GM23248 (cell line): ENCODE measurements at regions not wholly inside any gene's neighbourhood (a gene's known extent, or its start where the extent isn't known, plus 50 kb on each side); places are given as distances from the start of the nearest gene placed in this dataset.
A peak's percentile ranks its signal among the peaks of the same experiment; 100 is the strongest.

Experiments
- DNase-seq: peaks from one replicate; pipeline ENCODE4 v3.0.0-alpha.2; 2015
- H2AFZ ChIP-seq: fragments of 200-600 bp; sonication (generic); 2 replicates; pipeline ENCODE4 v1.6.1; 2016; ENCODE audit warnings: antibody characterized with exemption
- H3F3A ChIP-seq: fragments of 200-600 bp; sonication (generic); 2 replicates; pipeline ENCODE4 v1.6.1; 2016; ENCODE audit warnings: mild to moderate bottlenecking, antibody characterized with exemption, mixed run types; ENCODE audit not compliant: insufficient read depth
- H3K27ac ChIP-seq: fragments of 200-600 bp; sonication (generic); 2 replicates; pipeline ENCODE4 v1.5.1; 2016; ENCODE audit warnings: mild to moderate bottlenecking
- H3K27me3 ChIP-seq: fragments of 200-600 bp; sonication (generic); replicated peaks from 2 replicates; pipeline ENCODE4 v1.6.1; 2016; ENCODE audit warnings: mild to moderate bottlenecking; ENCODE audit not compliant: insufficient read depth
- H3K36me3 ChIP-seq: fragments of 200-600 bp; sonication (generic); 2 replicates; pipeline ENCODE4 v1.6.1; 2016; ENCODE audit warnings: low read depth, mild to moderate bottlenecking
- H3K4me1 ChIP-seq: fragments of 200-600 bp; sonication (generic); 2 replicates; pipeline ENCODE4 v1.6.1; 2016; ENCODE audit warnings: mild to moderate bottlenecking; ENCODE audit not compliant: insufficient read depth
- H3K4me2 ChIP-seq: fragments of 200-600 bp; sonication (generic); one replicate; pipeline ENCODE4 v1.6.1; 2016; ENCODE audit warnings: mild to moderate bottlenecking; ENCODE audit not compliant: unreplicated experiment
- H3K4me3 ChIP-seq: fragments of 200-600 bp; sonication (generic); 2 replicates; pipeline ENCODE4 v1.5.1; 2016; ENCODE audit warnings: mild to moderate bottlenecking
- H3K79me2 ChIP-seq: fragments of 200-600 bp; sonication (generic); 2 replicates; pipeline ENCODE4 v1.6.1; 2016; ENCODE audit warnings: mild to moderate bottlenecking; ENCODE audit not compliant: insufficient read depth
- H3K9ac ChIP-seq: fragments of 200-600 bp; sonication (generic); 2 replicates; pipeline ENCODE4 v1.6.1; 2016; ENCODE audit warnings: mild to moderate bottlenecking
- H3K9me2 ChIP-seq: fragments of 200-600 bp; sonication (generic); 2 replicates; pipeline ENCODE4 v1.6.1; 2016; ENCODE audit warnings: mixed run types, mild to moderate bottlenecking, moderate library complexity; ENCODE audit not compliant: insufficient read depth
- H3K9me3 ChIP-seq: fragments of 200-600 bp; sonication (generic); one replicate; pipeline ENCODE4 v1.6.1; 2017; ENCODE audit warnings: low read depth
- H4K20me1 ChIP-seq: fragments of 200-600 bp; sonication (generic); 2 replicates; pipeline ENCODE4 v1.6.0; 2016; ENCODE audit not compliant: insufficient read depth
- EZH2 ChIP-seq: fragments of 200-600 bp; sonication (generic); IDR thresholded peaks from 2 replicates; pipeline ENCODE4 v1.6.1; 2018; ENCODE audit warnings: antibody characterized with exemption, mild to moderate bottlenecking; ENCODE audit not compliant: insufficient read depth, poor library complexity, severe bottlenecking
- EZH2phosphoT487 ChIP-seq: fragments of 200-600 bp; sonication (generic); IDR thresholded peaks from 2 replicates; pipeline ENCODE4 v1.6.1; 2018; ENCODE audit warnings: antibody characterized with exemption, moderate library complexity, mild to moderate bottlenecking, low read depth; ENCODE audit not compliant: insufficient read depth
- WGBS, 2 experiments: methylation state at CpG; one replicate each; pipeline ENCODE4 v1.1.6; 2015 to 2017; ENCODE audit warnings: low lambda C conversion rate in 2 of 2, low coverage in 1 of 2; ENCODE audit errors: missing lambda C conversion rate in 2 of 2; 5-methylcytosine and 5-hydroxymethylcytosine counted together
- in situ Hi-C: fragments of 300-500 bp; cut with MboI; formaldehyde crosslinking; loops from 2 replicates; pipeline ENCODE4 v1.15.0; 2020

- Histone ChIP-seq H4K20me1 (no peaks in the 10 kb centered on the region), H3K4me1 (no peaks in the 10 kb centered on the region), H3K27ac (no peak overlapping the region), H3K27me3 (no peaks in the 10 kb centered on the region), H2AFZ (no peak overlapping the region), H3K9me2 (no peaks in the 10 kb centered on the region), H3K79me2 (no peaks in the 10 kb centered on the region), H3K9me3 (no peaks in the 10 kb centered on the region), H3K9ac (no peak overlapping the region), H3K36me3 (no peaks in the 10 kb centered on the region), H3F3A (no peaks in the 10 kb centered on the region), H3K4me2 (no peak overlapping the region), H3K4me3 (no peak overlapping the region)
- in situ Hi-C loops = no loop called here
- DNase-seq = no peak
- TF ChIP-seq EZH2 (no peak), EZH2phosphoT487 (no peak)
- WGBS, 2 experiments = 9 to 39% methylated on average over 1 of the region's 1 CpG
Observed at GRCh38 chr20:24129641-24130040, 141.1 kb upstream of the GGTLC1 start.

DNA sequence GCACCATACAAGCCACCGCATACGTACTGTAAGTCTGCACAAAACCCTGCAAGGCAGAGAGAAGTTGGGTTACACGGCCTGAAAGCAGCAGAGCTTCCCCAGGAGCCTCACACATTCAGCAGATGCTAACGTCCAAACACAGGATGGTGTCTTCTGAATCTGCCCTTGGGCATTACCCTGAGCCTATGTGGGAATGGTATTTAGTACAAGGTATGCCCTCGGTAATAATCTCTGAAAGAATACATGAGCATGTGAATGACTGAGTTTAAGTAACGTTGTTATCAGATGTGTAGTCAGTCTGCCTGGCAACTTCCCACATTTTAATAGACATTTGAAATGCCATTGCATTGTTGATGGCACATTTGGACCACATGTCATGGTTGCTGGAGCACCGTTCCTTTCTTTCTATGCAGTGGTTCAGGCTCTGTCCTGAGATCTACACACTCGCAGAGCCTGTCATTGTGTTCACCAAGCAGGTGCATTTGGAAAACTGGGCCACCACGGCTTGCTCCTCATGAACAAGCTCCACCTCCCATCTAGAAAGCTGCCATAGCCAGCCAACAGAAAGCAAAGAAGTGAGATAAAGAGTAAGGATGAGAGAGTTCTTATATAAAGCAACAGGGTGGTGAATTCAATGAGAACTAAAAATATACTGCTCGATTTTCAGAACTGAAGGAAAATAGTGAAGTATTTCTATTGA, 136.5 kb upstream of the GGTLC1 start:
- Histone ChIP-seq H3K9ac (no peak overlapping the region), H3K4me3 (no peak overlapping the region), H3K9me3 (no peaks in the 10 kb centered on the region), H3K4me2 (no peak overlapping the region), H3K9me2 (no peaks in the 10 kb centered on the region), H3F3A (no peaks in the 10 kb centered on the region), H3K27me3 (no peaks in the 10 kb centered on the region; the same call in 1 of the 2 replicates), H3K27ac (no peak overlapping the region), H3K4me1 (no peaks in the 10 kb centered on the region), H3K36me3 (no peaks in the 10 kb centered on the region), H4K20me1 (no peaks in the 10 kb centered on the region), H2AFZ (no peak overlapping the region), H3K79me2 (no peaks in the 10 kb centered on the region)
- 34 to 35% methylated on average over 10 of the region's 10 CpGs for WGBS, 2 experiments
- no peak for TF ChIP-seq EZH2phosphoT487
- no peak for TF ChIP-seq EZH2
- DNase-seq = no peak
- in situ Hi-C loops = no loop called here

DNA sequence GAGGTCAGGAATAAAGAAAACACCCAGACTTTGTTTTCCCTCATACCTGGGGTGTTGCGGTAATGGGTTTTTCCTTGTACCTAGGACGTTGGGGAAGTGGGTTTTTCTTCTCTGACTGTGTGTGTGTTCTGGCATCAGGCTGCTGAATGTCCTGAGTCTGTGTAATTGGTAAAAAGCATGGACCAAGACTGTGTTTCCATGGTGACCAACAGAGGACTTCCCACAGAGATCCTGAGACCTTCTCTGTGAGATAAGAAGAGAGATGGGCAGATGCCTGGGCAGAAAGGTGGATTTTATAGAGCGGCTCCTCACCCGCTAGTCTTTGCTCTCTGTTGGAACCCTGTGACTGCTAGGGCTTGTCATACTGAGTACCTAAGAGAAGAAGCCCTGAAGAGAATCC, 135.4 kb upstream of the GGTLC1 start:
- Histone ChIP-seq H3K27ac (no peak overlapping the region), H3F3A (no peaks in the 10 kb centered on the region), H3K36me3 (no peaks in the 10 kb centered on the region), H3K79me2 (no peaks in the 10 kb centered on the region), H3K4me1 (no peaks in the 10 kb centered on the region), H3K9ac (no peak overlapping the region), H3K9me3 (no peaks in the 10 kb centered on the region), H3K4me3 (no peak overlapping the region), H2AFZ (no peak overlapping the region), H3K27me3 (no peaks in the 10 kb centered on the region; the same call in 1 of the 2 replicates), H4K20me1 (no peaks in the 10 kb centered on the region), H3K4me2 (no peak overlapping the region), H3K9me2 (no peaks in the 10 kb centered on the region)
- 56 to 65% methylated on average over 4 of the region's 4 CpGs for WGBS, 2 experiments
- in situ Hi-C loops = no loop called here
- DNase-seq = no peak
- TF ChIP-seq EZH2phosphoT487 (no peak), EZH2 (no peak)

DNA sequence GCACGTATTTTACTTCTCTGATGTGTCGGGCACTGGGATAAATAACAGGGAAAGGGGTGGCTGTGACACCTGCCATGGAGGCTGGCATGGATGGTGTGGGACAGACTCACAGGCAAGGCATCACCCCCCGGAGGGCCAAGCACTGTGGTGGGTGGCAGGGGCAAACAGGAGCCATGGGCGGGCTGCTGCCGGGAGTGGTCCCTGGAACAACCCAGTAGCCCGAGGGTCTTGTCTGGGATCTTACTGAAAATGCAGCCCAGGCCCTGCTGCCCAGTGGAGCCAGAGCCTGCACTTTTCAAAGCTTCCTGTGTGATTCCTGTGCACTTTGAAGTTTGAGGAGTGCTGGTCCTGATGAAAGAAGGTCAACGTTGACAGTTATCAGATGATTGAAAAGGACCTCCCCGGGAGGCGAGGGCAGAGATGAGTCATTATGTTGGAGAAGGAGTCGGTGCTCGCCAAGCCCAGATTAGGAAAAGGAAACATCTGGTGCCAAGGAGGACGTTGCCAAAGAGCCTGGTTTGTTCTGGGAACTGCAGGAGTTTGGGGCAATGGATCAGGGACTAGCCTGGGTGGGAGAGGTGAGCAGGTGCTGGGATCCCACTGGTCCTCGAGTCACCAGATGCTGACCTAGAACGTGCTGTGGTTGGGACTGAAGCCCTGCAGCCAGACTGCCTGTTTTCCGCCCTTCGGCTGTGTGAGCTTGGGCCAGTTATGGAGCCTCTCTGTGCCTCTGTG, 130.0 kb upstream of the GGTLC1 start:
- Histone ChIP-seq H3K9me3 (no peaks in the 10 kb centered on the region), H3K27me3 (peaks cover 13% of the 10 kb centered on the region), H3K9me2 (no peaks in the 10 kb centered on the region), H3K4me1 (no peaks in the 10 kb centered on the region), H4K20me1 (no peaks in the 10 kb centered on the region), H3K9ac (no peak overlapping the region), H3K36me3 (no peaks in the 10 kb centered on the region), H3K4me2 (no peak overlapping the region), H2AFZ (no peak overlapping the region), H3K79me2 (no peaks in the 10 kb centered on the region), H3K4me3 (no peak overlapping the region), H3F3A (no peaks in the 10 kb centered on the region), H3K27ac (no peak overlapping the region)
- peak; percentile 11 for DNase-seq
- 10 to 11% methylated on average over 16 of the region's 16 CpGs for WGBS, 2 experiments
- TF ChIP-seq EZH2 = no peak
- TF ChIP-seq EZH2phosphoT487 = no peak
- in situ Hi-C loops = no loop called here
